HCT116 (cell line): ENCODE measurements at regions not wholly inside any gene's neighbourhood (a gene's known extent, or its start where the extent isn't known, plus 50 kb on each side); places are given as distances from the start of the nearest gene placed in this dataset.
"Not testable (repeated sequence)": the region's sequence is repeated elsewhere in the genome, so short reads cannot be mapped to it uniquely, and the experiment has no call there.

ENCODE experiments used
- ATAC-seq: fragments of 200-7000 bp; cut with Tn5 transposase; 2 replicates; pipeline ENCODE4 v1.9.1; 2020; ENCODE audit warnings: mild to moderate bottlenecking, moderate library complexity
- BruUV-seq: library from RNA; stranded (reverse); fragments of 400-500 nt; replicated peaks from 2 replicates; lab custom pipeline; 2021; lab: Mats Ljungman, UMichigan
- CTCF ChIA-PET: fragments of 300-600 bp; sonication (Branson Sonifier 250); formaldehyde crosslinking; loops from one replicate; lab custom pipeline; 2021; ENCODE audit warnings: antibody characterized with exemption; lab: Charles Lee
- POLR2A ChIA-PET: fragments of 300-600, 350-600 bp; sonication (Branson Sonifier 250); formaldehyde crosslinking; loops from one replicate; lab custom pipeline; 2021; ENCODE audit warnings: antibody characterized with exemption; lab: Charles Lee
- RAD21 ChIA-PET, 2 experiments: fragments of 300-600 bp; sonication (Branson Sonifier 250); formaldehyde crosslinking; loops; one replicate each; lab custom pipeline; 2023; ENCODE audit warnings: low total read pairs in 2 of 2; ENCODE audit not compliant: uncharacterized antibody in 2 of 2, unreplicated experiment in 2 of 2, low non-redundant PET in 1 of 2; lab: Charles Lee
- DNase-seq: peaks from one replicate; pipeline ENCODE4 v3.0.0-alpha.2; 2010; ENCODE audit warnings: low read depth, low spot score
- H2AFZ ChIP-seq: fragments of 200-600 bp; shearing (Covaris generic), sonication (generic); 2 replicates; pipeline ENCODE4 v1.6.1; 2017; ENCODE audit warnings: low read depth, mixed run types, mixed read lengths, antibody characterized with exemption, low read length; ENCODE audit not compliant: poor library complexity, severe bottlenecking
- H3K27ac ChIP-seq: 2 replicates; pipeline ENCODE4 v1.5.1; 2012; ENCODE audit warnings: low read depth, low read length
- H3K27me3 ChIP-seq: fragments of 200-600 bp; sonication (generic); 2 replicates; pipeline ENCODE4 v1.6.1; 2016; ENCODE audit warnings: mixed run types, low read length, mixed read lengths; ENCODE audit not compliant: insufficient read depth
- H3K36me3 ChIP-seq, 2 experiments: fragments of 200-500 bp in 1 of 2; fragments of 200-600 bp in 1 of 2; sonication (Bioruptor generic) in 1 of 2; sonication (generic) in 1 of 2; 2 replicates each; pipeline versions ENCODE4 v1.5.1 to v1.6.1; 2014 to 2016; ENCODE audit warnings: low read length in 2 of 2, inconsistent platforms in 1 of 2, mixed read lengths in 1 of 2, mixed run types in 1 of 2; ENCODE audit not compliant: insufficient read depth in 2 of 2, control insufficient read depth in 1 of 2
- H3K4me1 ChIP-seq, 2 experiments: fragments of 200-600 bp in 1 of 2; sonication (generic) in 1 of 2; 2 replicates each; pipeline versions ENCODE4 v1.5.1 to v1.6.1; 2012 to 2017; ENCODE audit warnings: low read length in 2 of 2, inconsistent platforms in 1 of 2, mild to moderate bottlenecking in 1 of 2, mixed read lengths in 1 of 2, mixed run types in 1 of 2, moderate library complexity in 1 of 2; ENCODE audit not compliant: insufficient read depth in 2 of 2, control insufficient read depth in 1 of 2
- H3K4me2 ChIP-seq: fragments of 200-600 bp; sonication (generic); 2 replicates; pipeline ENCODE4 v1.6.1; 2017; ENCODE audit warnings: mixed run types, low read length, mixed read lengths
- H3K4me3 ChIP-seq, 2 experiments: fragments of 200-600 bp in 1 of 2; sonication (generic) in 1 of 2; replicated peaks in 1 of 2; 2 replicates each; pipeline ENCODE4 v1.5.1; 2011 to 2016; ENCODE audit warnings: low read length in 2 of 2, control low read depth in 1 of 2, low read depth in 1 of 2, mild to moderate bottlenecking in 1 of 2, mixed read lengths in 1 of 2, mixed run types in 1 of 2
- H3K79me2 ChIP-seq: fragments of 200-600 bp; sonication (generic); 2 replicates; pipeline ENCODE4 v1.6.1; 2017; ENCODE audit warnings: mild to moderate bottlenecking, mixed run types, low read length, moderate library complexity, mixed read lengths; ENCODE audit not compliant: insufficient read depth
- H3K9ac ChIP-seq: fragments of 200-600 bp; sonication (generic); 2 replicates; pipeline ENCODE4 v1.6.1; 2016; ENCODE audit warnings: low read length, mixed read lengths
- H3K9me2 ChIP-seq: fragments of 200-600 bp; sonication (generic), shearing (Covaris generic); 2 replicates; pipeline ENCODE4 v1.6.1; 2017; ENCODE audit warnings: mixed run types, mild to moderate bottlenecking, moderate library complexity; ENCODE audit not compliant: insufficient read depth
- H3K9me3 ChIP-seq, 2 experiments: fragments of 200-500 bp in 1 of 2; fragments of 200-600 bp in 1 of 2; sonication (Bioruptor generic) in 1 of 2; sonication (generic) in 1 of 2; 2 replicates each; pipeline ENCODE4 v1.6.1; 2014 to 2017; ENCODE audit warnings: low read length in 2 of 2, mixed read lengths in 2 of 2, inconsistent platforms in 1 of 2, low read depth in 1 of 2, mild to moderate bottlenecking in 1 of 2, mixed run types in 1 of 2, moderate library complexity in 1 of 2; ENCODE audit not compliant: control insufficient read depth in 1 of 2, insufficient read depth in 1 of 2
- H4K20me1 ChIP-seq: fragments of 200-600 bp; sonication (generic), shearing (Covaris generic); 2 replicates; pipeline ENCODE4 v1.6.1; 2017; ENCODE audit warnings: mixed run types, mild to moderate bottlenecking, moderate library complexity; ENCODE audit not compliant: insufficient read depth
- ATF3 ChIP-seq: IDR thresholded peaks from 2 replicates; pipeline ENCODE4 v1.6.1; 2012
- CEBPB ChIP-seq: IDR thresholded peaks from 2 replicates; pipeline ENCODE4 v1.6.1; 2012; ENCODE audit warnings: low read depth
- CTCF ChIP-seq, 3 experiments: fragments of 200-600 bp in 1 of 3; sonication (generic) in 1 of 3; IDR thresholded peaks in 2 of 3; conservative IDR thresholded peaks in 1 of 3; 2 replicates each; pipeline ENCODE4 v1.5.1; 2012 to 2017; ENCODE audit warnings: low read depth in 2 of 3, low read length in 2 of 3, antibody characterized with exemption in 1 of 3, borderline replicate concordance in 1 of 3, control low read depth in 1 of 3, mild to moderate bottlenecking in 1 of 3, mixed read lengths in 1 of 3, mixed run types in 1 of 3, moderate library complexity in 1 of 3; ENCODE audit not compliant: insufficient read depth in 1 of 3
- EGR1 ChIP-seq: IDR thresholded peaks from 2 replicates; pipeline ENCODE4 v1.6.1; 2012; ENCODE audit warnings: low read depth
- ELF1 ChIP-seq: IDR thresholded peaks from 2 replicates; pipeline ENCODE4 v1.6.1; 2012; ENCODE audit warnings: low read depth, borderline replicate concordance
- FOSL1 ChIP-seq: IDR thresholded peaks from 2 replicates; pipeline ENCODE4 v1.6.1; 2012; ENCODE audit warnings: low read depth
- MAX ChIP-seq: IDR thresholded peaks from 2 replicates; pipeline ENCODE4 v1.6.1; 2012
- POLR2A ChIP-seq: IDR thresholded peaks from 2 replicates; pipeline ENCODE4 v1.7.0; 2011; ENCODE audit warnings: borderline replicate concordance; ENCODE audit not compliant: insufficient read depth, insufficient read length; ENCODE audit errors: extremely low read depth
- POLR2AphosphoS5 ChIP-seq: IDR thresholded peaks from 2 replicates; pipeline ENCODE4 v1.6.1; 2011; ENCODE audit warnings: mild to moderate bottlenecking, low read depth, low read length, moderate library complexity
- RAD21 ChIP-seq: IDR thresholded peaks from 2 replicates; pipeline ENCODE4 v1.6.1; 2012; ENCODE audit warnings: low read depth, mild to moderate bottlenecking
- SIN3A ChIP-seq: IDR thresholded peaks from 2 replicates; pipeline ENCODE4 v1.6.1; 2012; ENCODE audit warnings: low read depth
- SP1 ChIP-seq: IDR thresholded peaks from 2 replicates; pipeline ENCODE4 v1.6.1; 2012; ENCODE audit warnings: low read depth
- TCF7L2 ChIP-seq: IDR thresholded peaks from 2 replicates; pipeline ENCODE4 v1.7.0; 2011; ENCODE audit warnings: borderline replicate concordance, inconsistent platforms; ENCODE audit not compliant: insufficient read depth, insufficient read length; ENCODE audit errors: extremely low read depth
- YY1 ChIP-seq: IDR thresholded peaks from 2 replicates; pipeline ENCODE4 v1.6.1; 2011; ENCODE audit warnings: low read length, low read depth, moderate library complexity, mild to moderate bottlenecking; ENCODE audit not compliant: insufficient replicate concordance; ENCODE audit errors: extremely low read depth
- ZBTB33 ChIP-seq: IDR thresholded peaks from 2 replicates; pipeline ENCODE4 v1.6.1; 2011; ENCODE audit warnings: mild to moderate bottlenecking, low read length, moderate library complexity; ENCODE audit not compliant: insufficient replicate concordance; ENCODE audit errors: extremely low read depth
- ZNF274 ChIP-seq: fragments of 200-500 bp; sonication (Bioruptor generic); IDR thresholded peaks from 2 replicates; pipeline ENCODE4 v1.6.1; 2014; ENCODE audit warnings: mild to moderate bottlenecking, low read depth, low read length, inconsistent platforms
- intact Hi-C: fragments of 100-400 bp; cut with micrococcal nuclease; formaldehyde crosslinking; loops from 2 replicates; pipeline ENCODE4 v1.10.0; 2022

GRCh38 chr6:1449896-1450295 is 60.5 kb downstream of the FOXF2 start (continued):
- no peak for TF ChIP-seq ATF3
- TF ChIP-seq SIN3A = no peak

- DNase-seq (no peak), ATAC-seq (no peak)
- H3K4me1 ChIP-seq = no peaks in the 10 kb centered on the region
- H3K79me2 ChIP-seq = no peaks in the 10 kb centered on the region
- no peaks in the 10 kb centered on the region for H3K9me2 ChIP-seq
- H3K9me3 ChIP-seq = peaks cover 3 to 7% of the 10 kb centered on the region in 2 experiments; a peak in 2 of 4 replicates
- CTCF ChIA-PET = no interaction called here
- RAD21 ChIA-PET = no interaction called here
- no peak overlapping the region for H3K27ac ChIP-seq
- H3K4me3 ChIP-seq = no peak overlapping the region
- H3K9ac ChIP-seq = no peak overlapping the region
- no peak overlapping the region for H3K4me2 ChIP-seq
- no peaks in the 10 kb centered on the region for H3K36me3 ChIP-seq
- TF ChIP-seq CTCF (IDR thresholded peaks at IDR 0.05 in 2 of 3, conservative IDR thresholded peaks at IDR 0.05 in 1 of 3; ENCODE audit: borderline replicate concordance in 1 of 3, insufficient read depth in 1 of 3, low read depth in 2 of 3, low read length in 2 of 3) (no peak), TCF7L2 (no peak), POLR2A (no peak), EGR1 (no peak), ATF3 (no peak), MAX (no peak), ZNF274 (no peak), ZBTB33 (no peak), SP1 (no peak), ELF1 (no peak), FOSL1 (no peak), CEBPB (no peak), RAD21 (no peak), YY1 (no peak), POLR2AphosphoS5 (no peak), SIN3A (no peak)
- POLR2A ChIA-PET = no interaction called here
- H4K20me1 ChIP-seq = no peaks in the 10 kb centered on the region
- no peaks in the 10 kb centered on the region for H3K27me3 ChIP-seq
- BruUV-seq = no TSS peak
- intact Hi-C loops = no loop called here
- H2AFZ ChIP-seq = no peak overlapping the region
Observed at GRCh38 chr6:1453024-1453423, 63.6 kb downstream of the FOXF2 start.

GRCh38 chr6:1456816-1457215 is 67.4 kb downstream of the FOXF2 start:
- H3K27ac ChIP-seq, H3K79me2 ChIP-seq, H3K4me2 ChIP-seq, BruUV-seq, POLR2A ChIA-PET, H3K27me3 ChIP-seq, H3K36me3 ChIP-seq, DNase-seq, H3K9me3 ChIP-seq, H3K4me3 ChIP-seq, H3K4me1 ChIP-seq, CTCF ChIA-PET, intact Hi-C loops, H3K9me2 ChIP-seq, RAD21 ChIA-PET, ATAC-seq, H2AFZ ChIP-seq, H4K20me1 ChIP-seq, H3K9ac ChIP-seq: not testable (repeated sequence)
